DOHH2 (cell line): ENCODE measurements at regions not wholly inside any gene's neighbourhood (a gene's known extent, or its start where the extent isn't known, plus 50 kb on each side); places are given as distances from the start of the nearest gene placed in this dataset.

Experiments used
- H3F3A ChIP-seq: fragments of 200-600 bp; sonication (generic), shearing (Covaris generic); 2 replicates; pipeline ENCODE4 v1.6.0; 2016; ENCODE audit warnings: antibody characterized with exemption, mild to moderate bottlenecking; ENCODE audit not compliant: control insufficient read depth, insufficient read depth
- H3K27ac ChIP-seq: fragments of 200-600 bp; sonication (generic); 2 replicates; pipeline ENCODE4 v1.5.1; 2014; ENCODE audit warnings: low read depth, mild to moderate bottlenecking, low read length, moderate library complexity
- H3K27me3 ChIP-seq: fragments of 200-600 bp; sonication (generic); 2 replicates; pipeline ENCODE4 v1.6.1; 2014; ENCODE audit warnings: mild to moderate bottlenecking, low read length, mixed read lengths; ENCODE audit not compliant: control insufficient read depth
- H3K36me3 ChIP-seq: fragments of 200-600 bp; sonication (generic); 2 replicates; pipeline ENCODE4 v1.6.1; 2014; ENCODE audit warnings: mild to moderate bottlenecking, low read length, moderate library complexity, mixed read lengths; ENCODE audit not compliant: control insufficient read depth
- H3K4me1 ChIP-seq: fragments of 200-600 bp; sonication (generic); 2 replicates; pipeline ENCODE4 v1.6.1; 2014; ENCODE audit warnings: mild to moderate bottlenecking, low read length, mixed read lengths; ENCODE audit not compliant: control insufficient read depth
- H3K4me2 ChIP-seq: fragments of 200-600 bp; sonication (generic); 2 replicates; pipeline ENCODE4 v1.6.0; 2014; ENCODE audit warnings: mild to moderate bottlenecking, low read length, moderate library complexity
- H3K4me3 ChIP-seq: fragments of 200-600 bp; sonication (generic); 2 replicates; pipeline ENCODE4 v1.5.1; 2014; ENCODE audit warnings: mild to moderate bottlenecking, low read length, mixed read lengths
- H3K79me2 ChIP-seq: fragments of 200-600 bp; sonication (generic); 2 replicates; pipeline ENCODE4 v1.6.1; 2014; ENCODE audit warnings: mild to moderate bottlenecking, low read length, mixed read lengths; ENCODE audit not compliant: control insufficient read depth
- H3K9me2 ChIP-seq: fragments of 200-600 bp; sonication (generic); replicated peaks from 2 replicates; pipeline ENCODE4 v1.6.1; 2014; ENCODE audit warnings: mild to moderate bottlenecking, low read length, mixed read lengths; ENCODE audit not compliant: control insufficient read depth
- H3K9me3 ChIP-seq: fragments of 200-600 bp; sonication (generic); 2 replicates; pipeline ENCODE4 v1.6.1; 2014; ENCODE audit warnings: antibody characterized with exemption, low read length, mixed read lengths; ENCODE audit not compliant: control insufficient read depth, insufficient read depth
- H4K20me1 ChIP-seq: fragments of 200-600 bp; sonication (generic); 2 replicates; pipeline ENCODE4 v1.6.0; 2014; ENCODE audit warnings: low read depth, mild to moderate bottlenecking, antibody characterized with exemption, low read length, moderate library complexity; ENCODE audit not compliant: control insufficient read depth, insufficient read depth
- EZH2phosphoT487 ChIP-seq: fragments of 200-600 bp; sonication (generic); IDR thresholded peaks from 2 replicates; pipeline ENCODE4 v1.6.1; 2017; ENCODE audit warnings: borderline replicate concordance, mild to moderate bottlenecking, antibody characterized with exemption, low read length, moderate library complexity, mixed read lengths
- TF ChIP-seq, protein P1 (sequence below): fragments of 200-600 bp; sonication (generic); IDR thresholded peaks from one replicate; pipeline ENCODE4 v1.5.1; 2014; ENCODE audit warnings: antibody characterized with exemption, mild to moderate bottlenecking, low read depth, low read length; ENCODE audit not compliant: poor library complexity, severe bottlenecking

DNA sequence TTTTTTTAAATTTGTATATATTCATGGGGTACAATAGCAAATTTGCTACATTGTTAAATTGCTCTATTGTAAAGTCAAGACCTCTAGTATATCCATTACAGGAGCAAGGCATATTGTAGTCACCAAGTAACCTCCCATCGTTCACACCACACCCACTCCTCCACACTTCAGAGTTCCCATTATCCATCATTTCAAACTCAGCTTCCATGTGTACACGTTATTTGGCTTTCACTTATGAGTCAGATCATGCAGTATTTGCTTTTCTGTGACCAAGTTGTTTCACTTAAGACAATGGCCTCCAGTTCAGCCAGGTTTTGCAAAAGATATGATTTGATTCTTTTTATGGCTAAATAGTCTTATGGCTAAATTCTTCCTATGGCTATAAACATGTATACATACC is 2614.2 kb downstream of the PCDH7 start:
- Histone ChIP-seq H3F3A (no peaks in the 10 kb centered on the region), H3K27me3 (no peaks in the 10 kb centered on the region), H3K9me3 (no peaks in the 10 kb centered on the region; the same call in 1 of the 2 replicates), H3K4me1 (no peaks in the 10 kb centered on the region), H3K36me3 (no peaks in the 10 kb centered on the region), H3K27ac (no peak overlapping the region), H4K20me1 (no peaks in the 10 kb centered on the region), H3K4me2 (no peak overlapping the region), H3K79me2 (no peaks in the 10 kb centered on the region), H3K9me2 (no peaks in the 10 kb centered on the region), H3K4me3 (no peak overlapping the region)
- TF ChIP-seq, protein P1, sequence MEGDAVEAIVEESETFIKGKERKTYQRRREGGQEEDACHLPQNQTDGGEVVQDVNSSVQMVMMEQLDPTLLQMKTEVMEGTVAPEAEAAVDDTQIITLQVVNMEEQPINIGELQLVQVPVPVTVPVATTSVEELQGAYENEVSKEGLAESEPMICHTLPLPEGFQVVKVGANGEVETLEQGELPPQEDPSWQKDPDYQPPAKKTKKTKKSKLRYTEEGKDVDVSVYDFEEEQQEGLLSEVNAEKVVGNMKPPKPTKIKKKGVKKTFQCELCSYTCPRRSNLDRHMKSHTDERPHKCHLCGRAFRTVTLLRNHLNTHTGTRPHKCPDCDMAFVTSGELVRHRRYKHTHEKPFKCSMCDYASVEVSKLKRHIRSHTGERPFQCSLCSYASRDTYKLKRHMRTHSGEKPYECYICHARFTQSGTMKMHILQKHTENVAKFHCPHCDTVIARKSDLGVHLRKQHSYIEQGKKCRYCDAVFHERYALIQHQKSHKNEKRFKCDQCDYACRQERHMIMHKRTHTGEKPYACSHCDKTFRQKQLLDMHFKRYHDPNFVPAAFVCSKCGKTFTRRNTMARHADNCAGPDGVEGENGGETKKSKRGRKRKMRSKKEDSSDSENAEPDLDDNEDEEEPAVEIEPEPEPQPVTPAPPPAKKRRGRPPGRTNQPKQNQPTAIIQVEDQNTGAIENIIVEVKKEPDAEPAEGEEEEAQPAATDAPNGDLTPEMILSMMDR: no peak
- no peak for TF ChIP-seq EZH2phosphoT487

DNA sequence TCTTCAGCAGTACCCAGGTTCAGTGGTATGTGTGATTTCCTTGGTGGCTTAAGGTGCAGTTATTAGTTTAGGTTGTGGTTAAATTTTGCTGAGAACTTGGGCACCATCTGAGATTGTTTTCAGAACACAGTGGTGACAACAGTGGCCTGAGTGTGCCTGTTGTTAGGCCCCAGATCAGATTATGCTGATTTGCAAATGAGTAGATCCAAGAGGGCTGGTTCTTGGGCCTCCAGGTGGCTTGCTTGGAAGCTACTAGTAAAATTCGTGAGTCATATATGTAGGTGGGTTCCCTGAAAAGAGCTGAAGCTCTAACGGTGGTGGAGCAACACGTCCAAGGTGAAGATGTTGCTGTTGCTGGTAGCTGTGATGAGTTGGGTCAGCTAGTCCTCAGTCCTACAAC is 2619.6 kb downstream of the PCDH7 start:
- no peaks in the 10 kb centered on the region for H4K20me1 ChIP-seq
- H3F3A ChIP-seq: no peaks in the 10 kb centered on the region
- H3K27me3 ChIP-seq: no peaks in the 10 kb centered on the region
- TF ChIP-seq EZH2phosphoT487: no peak
- TF ChIP-seq, protein P1: no peak
- no peaks in the 10 kb centered on the region for H3K79me2 ChIP-seq
- no peaks in the 10 kb centered on the region for H3K36me3 ChIP-seq
- H3K4me2 ChIP-seq: no peak overlapping the region
- no peaks in the 10 kb centered on the region for H3K9me3 ChIP-seq
- no peaks in the 10 kb centered on the region for H3K4me1 ChIP-seq
- H3K4me3 ChIP-seq: no peak overlapping the region
- no peak overlapping the region for H3K27ac ChIP-seq
- no peaks in the 10 kb centered on the region for H3K9me2 ChIP-seq

DNA sequence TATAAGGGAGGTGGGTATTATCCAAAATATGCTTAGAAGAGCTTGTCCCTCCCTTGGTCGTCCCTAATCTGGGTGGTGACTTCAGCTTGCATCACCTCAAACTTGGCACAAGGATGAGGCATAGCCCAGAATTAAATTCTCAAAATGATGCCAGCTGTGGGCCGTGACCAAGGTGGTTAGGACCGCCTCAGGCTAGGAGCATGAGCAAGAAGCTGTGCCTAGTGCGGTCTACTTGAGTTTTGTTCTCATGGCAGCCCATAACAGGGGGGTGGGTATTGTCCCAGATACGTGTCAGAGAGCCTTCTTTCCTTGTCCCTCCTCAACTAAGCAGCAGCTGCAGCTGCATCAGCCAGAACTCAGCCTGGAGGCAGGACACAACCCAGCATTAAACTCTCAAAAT is 2620.0 kb downstream of the PCDH7 start:
- Histone ChIP-seq H3K36me3 (no peaks in the 10 kb centered on the region), H3K9me2 (no peaks in the 10 kb centered on the region), H3K4me2 (no peak overlapping the region), H3K4me3 (no peak overlapping the region), H4K20me1 (no peaks in the 10 kb centered on the region), H3K27me3 (no peaks in the 10 kb centered on the region), H3K4me1 (no peaks in the 10 kb centered on the region), H3K79me2 (no peaks in the 10 kb centered on the region), H3K9me3 (no peaks in the 10 kb centered on the region), H3K27ac (no peak overlapping the region), H3F3A (no peaks in the 10 kb centered on the region)
- no peak for TF ChIP-seq EZH2phosphoT487
- TF ChIP-seq, protein P1: no peak

DNA sequence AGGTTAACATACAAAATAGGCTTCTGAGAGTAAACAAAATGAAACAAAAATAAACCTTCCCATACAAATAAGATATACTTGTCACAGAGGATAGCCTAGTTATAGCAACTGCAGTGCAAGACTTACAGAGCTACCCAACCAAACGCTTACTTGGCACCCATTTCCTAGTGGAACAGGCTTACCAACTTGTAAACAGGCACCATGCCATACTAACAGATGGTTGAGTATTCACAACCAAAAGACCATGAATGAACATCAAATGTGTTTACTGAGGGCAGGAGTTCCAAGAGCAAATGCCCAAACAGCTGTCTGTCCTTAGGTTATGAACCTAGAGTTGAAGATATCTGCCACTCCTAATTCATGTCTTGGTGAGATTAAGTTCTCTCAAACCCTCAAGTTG is 2629.2 kb downstream of the PCDH7 start:
- Histone ChIP-seq H3F3A (no peaks in the 10 kb centered on the region), H3K9me2 (no peaks in the 10 kb centered on the region), H4K20me1 (no peaks in the 10 kb centered on the region), H3K4me3 (no peak overlapping the region), H3K79me2 (no peaks in the 10 kb centered on the region), H3K9me3 (no peaks in the 10 kb centered on the region), H3K27me3 (no peaks in the 10 kb centered on the region), H3K36me3 (no peaks in the 10 kb centered on the region), H3K4me2 (no peak overlapping the region), H3K4me1 (no peaks in the 10 kb centered on the region), H3K27ac (no peak overlapping the region)
- no peak for TF ChIP-seq EZH2phosphoT487
- TF ChIP-seq, protein P1: no peak
